Small intestine (tissue), 7 donors: ENCODE measurements at regions not wholly inside any gene's neighbourhood (a gene's known extent, or its start where the extent isn't known, plus 50 kb on each side); places are given as distances from the start of the nearest gene placed in this dataset.
"Not testable (repeated sequence)": the region's sequence is repeated elsewhere in the genome, so short reads cannot be mapped to it uniquely, and the experiment has no call there.

Experiments
- DNase-seq, 2 donors: peaks; one replicate each; pipeline versions ENCODE4 v3.0.0 to v3.0.0-alpha.2; 2013
- FAIRE-seq: peaks from 2 replicates; lab custom pipeline; 2012; peaks lifted over from hg19 to GRCh38; lab: Jason Lieb, UNC
- H3K27ac ChIP-seq, 3 donors: one replicate each; pipeline ENCODE4 v1.5.1; 2013; ENCODE audit warnings: low read length in 2 of 3, mild to moderate bottlenecking in 2 of 3, control low read depth in 1 of 3, inconsistent platforms in 1 of 3, low read depth in 1 of 3, moderate library complexity in 1 of 3
- H3K27me3 ChIP-seq, 3 donors: one replicate each; pipeline ENCODE4 v1.6.1; 2013; ENCODE audit warnings: low read length in 3 of 3, inconsistent platforms in 1 of 3; ENCODE audit not compliant: control insufficient read depth in 3 of 3, insufficient read depth in 3 of 3
- H3K36me3 ChIP-seq, 3 donors: one replicate each; pipeline ENCODE4 v1.6.1; 2013; ENCODE audit warnings: low read length in 3 of 3, inconsistent platforms in 1 of 3, low read depth in 1 of 3, mild to moderate bottlenecking in 1 of 3, moderate library complexity in 1 of 3; ENCODE audit not compliant: control insufficient read depth in 3 of 3, insufficient read depth in 2 of 3
- H3K4me1 ChIP-seq, 3 donors: one replicate each; pipeline ENCODE4 v1.6.1; 2013; ENCODE audit warnings: low read length in 2 of 3, inconsistent platforms in 1 of 3, low read depth in 1 of 3, mild to moderate bottlenecking in 1 of 3, moderate library complexity in 1 of 3; ENCODE audit not compliant: control insufficient read depth in 3 of 3, insufficient read depth in 2 of 3
- H3K4me3 ChIP-seq, 3 donors: one replicate each; pipeline ENCODE4 v1.5.1; 2013; ENCODE audit warnings: low read length in 3 of 3, control low read depth in 1 of 3, inconsistent platforms in 1 of 3, low read depth in 1 of 3, mild to moderate bottlenecking in 1 of 3, moderate library complexity in 1 of 3
- H3K9me3 ChIP-seq, 2 donors: one replicate each; pipeline ENCODE4 v1.6.1; 2013; ENCODE audit warnings: low read depth in 1 of 2, low read length in 1 of 2; ENCODE audit not compliant: control insufficient read depth in 2 of 2, insufficient read depth in 1 of 2
- WGBS, 3 donors: extraction: QIAGEN DNeasy Blood & Tissue Kit; methylation state at CpG; one replicate each; pipeline ENCODE4 v1.1.7; 2013; 5-methylcytosine and 5-hydroxymethylcytosine counted together
- donor health status: healthy with polysubstance abuse.
- donor health status: control.
- donor health status: control.
- donor health status: Bipolar disorder and iron deficiency.
- donor health status: healthy.

DNA sequence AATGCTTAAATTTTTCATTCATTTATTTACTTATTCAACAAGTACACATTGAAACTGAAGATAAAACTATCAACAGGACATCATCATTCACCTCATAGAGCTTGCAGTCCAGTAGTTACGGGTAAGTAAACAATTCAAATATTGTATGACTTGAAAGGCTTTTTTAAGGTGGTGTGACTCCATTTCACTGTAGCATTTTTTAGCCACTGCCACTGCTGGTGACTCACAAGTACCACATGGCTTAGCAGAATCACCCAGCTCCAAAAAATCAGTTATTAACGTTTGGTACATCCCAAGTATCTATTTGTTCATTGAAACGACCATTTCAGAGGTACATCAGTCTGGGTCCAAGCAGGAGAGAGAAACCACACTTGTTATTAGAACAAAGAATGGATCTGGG is 427.9 kb upstream of the DDI1 start:
- FAIRE-seq (no peak), DNase-seq (no peak)
- H3K9me3 ChIP-seq: no peaks in the 10 kb centered on the region
- H3K27ac ChIP-seq: no peak overlapping the region
- no peaks in the 10 kb centered on the region for H3K27me3 ChIP-seq
- no peak overlapping the region for H3K4me3 ChIP-seq
- H3K4me1 ChIP-seq: no peaks in the 10 kb centered on the region
- no peaks in the 10 kb centered on the region for H3K36me3 ChIP-seq
- WGBS, 3 donors: 36 to 58% (median 43%) methylated on average over 3 of the region's 3 CpGs

DNA sequence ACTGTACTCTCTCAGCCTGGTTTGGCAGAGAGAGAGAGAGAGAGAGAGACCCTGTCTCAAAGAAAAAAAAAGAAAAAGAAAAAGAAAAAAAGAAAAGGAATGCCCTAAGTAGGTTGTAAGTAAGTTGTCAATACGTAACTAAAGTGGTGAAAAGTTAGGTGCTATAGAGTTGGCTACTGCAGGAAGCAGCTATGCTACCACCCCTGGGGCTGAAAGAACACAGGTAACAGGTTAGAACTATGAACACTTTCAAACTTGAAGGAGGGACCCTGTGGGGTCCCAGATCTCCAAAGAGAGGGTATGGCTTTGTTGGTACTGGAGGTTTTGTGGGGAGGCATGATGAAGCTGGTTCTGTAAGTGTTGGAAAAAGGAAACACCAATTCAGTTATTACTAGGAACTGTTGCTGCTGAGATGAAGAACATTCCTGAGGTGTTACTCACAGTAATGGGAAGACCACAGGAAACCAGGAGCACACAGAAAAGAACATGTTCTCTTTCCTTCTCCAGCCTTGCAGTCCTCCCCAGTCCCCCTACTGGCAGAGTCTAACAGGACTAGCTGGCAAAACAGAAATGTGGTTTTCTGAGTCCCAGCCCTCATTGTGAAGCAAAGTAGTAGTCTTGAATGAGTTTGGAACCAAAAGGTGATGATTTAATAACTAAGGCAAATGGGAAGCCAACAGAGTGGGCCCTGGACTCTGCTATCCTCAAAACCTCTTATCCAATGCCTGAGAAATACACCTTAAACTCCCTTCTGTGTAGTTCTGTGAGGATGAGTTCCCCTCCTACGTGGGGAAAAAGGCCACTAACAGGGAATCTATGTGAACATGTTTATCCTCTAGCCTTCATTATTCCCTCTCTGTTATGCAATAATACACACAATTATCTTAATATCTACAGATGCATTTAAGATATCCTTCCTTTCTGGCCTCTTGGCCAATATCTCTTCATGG is 427.0 kb upstream of the DDI1 start:
- DNase-seq: no peak
- H3K4me3 ChIP-seq: no peak overlapping the region

GRCh38 chr11:103610435-103610834 is 426.0 kb upstream of the DDI1 start:
- Histone ChIP-seq H3K9me3 (no peaks in the 10 kb centered on the region), H3K4me1 (no peaks in the 10 kb centered on the region), H3K36me3 (no peaks in the 10 kb centered on the region), H3K4me3 (no peak overlapping the region), H3K27me3 (no peaks in the 10 kb centered on the region), H3K27ac (no peak overlapping the region)
- no peak for DNase-seq
- FAIRE-seq: no peak

More for the DNA sequence above, 427.0 kb upstream of the DDI1 start:
- Histone ChIP-seq H3K9me3 (no peaks in the 10 kb centered on the region), H3K4me1 (no peaks in the 10 kb centered on the region), H3K27ac (no peak overlapping the region), H3K27me3 (no peaks in the 10 kb centered on the region), H3K36me3 (no peaks in the 10 kb centered on the region)
- 45 to 56% (median 47%) methylated on average over 2 of the region's 2 CpGs for WGBS, 3 donors
- no peak for FAIRE-seq

GRCh38 chr11:103611526-103612260 is 424.7 kb upstream of the DDI1 start:
- not testable (repeated sequence) for FAIRE-seq, H3K4me3 ChIP-seq, H3K4me1 ChIP-seq, H3K27ac ChIP-seq, DNase-seq, H3K9me3 ChIP-seq, H3K27me3 ChIP-seq, H3K36me3 ChIP-seq
- WGBS, 3 donors: 61 to 77% (median 74%) methylated on average over 7 of the region's 7 CpGs

GRCh38 chr11:103612451-103612850 is 424.0 kb upstream of the DDI1 start:
- WGBS, 3 donors: 88 to 92% (median 88%) methylated on average over 9 of the region's 9 CpGs
- not testable (repeated sequence) for H3K4me1 ChIP-seq, H3K9me3 ChIP-seq, H3K27me3 ChIP-seq, DNase-seq, H3K27ac ChIP-seq, H3K4me3 ChIP-seq, FAIRE-seq, H3K36me3 ChIP-seq

GRCh38 chr11:103616586-103616985 is 419.9 kb upstream of the DDI1 start:
- not testable (repeated sequence) for FAIRE-seq
- WGBS, 3 donors: 75 to 81% (median 76%) methylated on average over 2 of the region's 2 CpGs

GRCh38 chr11:103618528-103618927 is 417.9 kb upstream of the DDI1 start:
- Histone ChIP-seq H3K27ac (no peak overlapping the region), H3K27me3 (no peaks in the 10 kb centered on the region), H3K4me1 (no peaks in the 10 kb centered on the region), H3K4me3 (no peak overlapping the region), H3K9me3 (no peaks in the 10 kb centered on the region), H3K36me3 (no peaks in the 10 kb centered on the region)
- FAIRE-seq (no peak), DNase-seq (no peak)
- WGBS, 3 donors: 76 to 88% (median 77%) methylated on average over 3 of the region's 3 CpGs

More at GRCh38 chr11:103616586-103616985, 419.9 kb upstream of the DDI1 start:
- not testable (repeated sequence) for H3K9me3 ChIP-seq, H3K27ac ChIP-seq, H3K4me1 ChIP-seq, H3K36me3 ChIP-seq, H3K27me3 ChIP-seq, H3K4me3 ChIP-seq, DNase-seq

DNA sequence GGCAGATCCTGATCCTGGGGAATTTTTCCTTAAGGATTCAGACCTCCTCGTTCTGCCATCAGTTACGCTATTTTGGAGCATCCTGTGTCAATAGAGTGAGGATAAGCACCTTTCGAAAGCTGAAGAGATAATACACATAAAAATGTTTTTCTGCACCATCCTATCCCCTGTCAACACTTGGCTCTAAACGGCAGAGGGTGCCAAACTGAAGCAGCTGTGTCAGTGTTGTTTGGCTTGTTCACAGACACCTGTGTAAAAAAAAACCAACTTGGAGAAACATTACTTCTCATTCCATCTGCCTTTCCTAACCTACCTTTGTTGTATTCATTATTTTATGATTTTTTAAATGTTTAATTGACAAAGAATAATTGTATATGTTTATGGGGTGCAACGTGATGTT is 417.0 kb upstream of the DDI1 start:
- Histone ChIP-seq H3K27me3 (no peaks in the 10 kb centered on the region), H3K4me3 (no peak overlapping the region), H3K27ac (no peak overlapping the region), H3K36me3 (no peaks in the 10 kb centered on the region), H3K9me3 (no peaks in the 10 kb centered on the region), H3K4me1 (no peaks in the 10 kb centered on the region)
- WGBS, 3 donors: 30 to 51% (median 31%) methylated on average over 5 of the region's 5 CpGs
- FAIRE-seq (no peak), DNase-seq (no peak)
